K562 (cell line): ENCODE measurements at regions not wholly inside any gene's neighbourhood (a gene's known extent, or its start where the extent isn't known, plus 50 kb on each side); places are given as distances from the start of the nearest gene placed in this dataset.

Experiments used
- BRD9 ChIP-seq: fragments of 450-650 bp; IDR thresholded peaks from 2 replicates; pipeline ENCODE4 v1.6.1; 2018; ENCODE audit warnings: low read depth; ENCODE audit not compliant: partially characterized antibody
- CTBP1 ChIP-seq: fragments of 450-650 bp; IDR thresholded peaks from 2 replicates; pipeline ENCODE4 v1.6.1; 2016; ENCODE audit warnings: borderline replicate concordance
- E2F6 ChIP-seq, 2 experiments: IDR thresholded peaks; 2 replicates each; pipeline ENCODE4 v1.6.1; 2011; ENCODE audit warnings: borderline replicate concordance in 1 of 2, control low read depth in 1 of 2, low read depth in 1 of 2, low read length in 1 of 2, mild to moderate bottlenecking in 1 of 2, mixed read lengths in 1 of 2, moderate library complexity in 1 of 2; ENCODE audit not compliant: insufficient read depth in 1 of 2, insufficient read length in 1 of 2, poor library complexity in 1 of 2, severe bottlenecking in 1 of 2; ENCODE audit errors: extremely low read depth in 1 of 2
- FOXK1 ChIP-seq: sonication (generic); formaldehyde crosslinking; IDR thresholded peaks from 2 replicates; pipeline ENCODE4 v1.8.0; 2022; ENCODE audit warnings: missing genetic modification reagents, mild to moderate bottlenecking, borderline replicate concordance
- HMG20B ChIP-seq: fragments of 250-450 bp; sonication (Bioruptor Pico); IDR thresholded peaks from 2 replicates; pipeline ENCODE4 v1.5.0; 2021; ENCODE audit warnings: mild to moderate bottlenecking
- NR2C1 ChIP-seq, 2 experiments: fragments of 450-650 bp; IDR thresholded peaks; 2 replicates each; pipeline ENCODE4 v1.6.1; 2017; ENCODE audit warnings: mild to moderate bottlenecking in 2 of 2, antibody characterized with exemption in 1 of 2, inconsistent platforms in 1 of 2, missing compliant biosample characterization in 1 of 2, missing genetic modification characterization in 1 of 2
- RFX1 ChIP-seq: fragments of 450-650 bp; IDR thresholded peaks from 2 replicates; pipeline ENCODE4 v1.6.1; 2016; ENCODE audit warnings: mild to moderate bottlenecking, moderate library complexity
- SMAD1 ChIP-seq: fragments of 150-350 bp; IDR thresholded peaks from 2 replicates; pipeline ENCODE4 v1.6.1; 2014; ENCODE audit warnings: low read length, low read depth; ENCODE audit not compliant: partially characterized antibody
- SMC3 ChIP-seq: conservative IDR thresholded peaks from 2 replicates; pipeline ENCODE4 v1.6.1; 2011; ENCODE audit warnings: low read depth, low read length, improper control_type of control experiment; ENCODE audit not compliant: insufficient read depth
- SRSF1 ChIP-seq: fragments of 200-400 bp; formaldehyde crosslinking; IDR thresholded peaks from 2 replicates; pipeline ENCODE4 v1.6.1; 2017; ENCODE audit warnings: mild to moderate bottlenecking, low read depth, low read length, moderate library complexity
- ZNF449 ChIP-seq: fragments of 250-450 bp; sonication (Bioruptor Pico); IDR thresholded peaks from 2 replicates; pipeline ENCODE4 v1.8.0; 2022; ENCODE audit warnings: moderate library complexity, mild to moderate bottlenecking, inconsistent platforms
- ZNF830 ChIP-seq: fragments of 250-450 bp; sonication (Bioruptor Pico); IDR thresholded peaks from 2 replicates; pipeline ENCODE4 v1.5.0; 2021; ENCODE audit warnings: mild to moderate bottlenecking
- ZZZ3 ChIP-seq: fragments of 450-650 bp; IDR thresholded peaks from 2 replicates; pipeline ENCODE4 v1.6.1; 2016; ENCODE audit warnings: antibody characterized with exemption, mild to moderate bottlenecking, moderate library complexity
- TF ChIP-seq, protein P1 (sequence below): fragments of 250-450 bp; sonication (Bioruptor Pico); IDR thresholded peaks from 2 replicates; pipeline ENCODE4 v1.4.0; 2020
- TF ChIP-seq, protein P2 (sequence below): fragments of 250-450 bp; sonication (Bioruptor Pico); IDR thresholded peaks from 2 replicates; pipeline ENCODE4 v1.8.0; 2022; ENCODE audit warnings: moderate library complexity, mild to moderate bottlenecking, inconsistent platforms
- TF ChIP-seq, protein P3 (sequence below): fragments of 450-650 bp; IDR thresholded peaks from 2 replicates; pipeline ENCODE4 v1.6.1; 2017; ENCODE audit warnings: mild to moderate bottlenecking, moderate library complexity
- TF ChIP-seq, protein P4 (sequence below), 3 experiments: IDR thresholded peaks in 2 of 3; conservative IDR thresholded peaks in 1 of 3; 2 replicates each; pipeline ENCODE4 v1.5.1; 2011 to 2012; ENCODE audit warnings: low read length in 3 of 3, mild to moderate bottlenecking in 3 of 3, control low read depth in 2 of 3, improper control_type of control experiment in 1 of 3, inconsistent platforms in 1 of 3, low read depth in 1 of 3, mixed read lengths in 1 of 3, moderate library complexity in 1 of 3; ENCODE audit not compliant: insufficient read depth in 2 of 3
- TF ChIP-seq, protein P5 (sequence below): sonication (generic); formaldehyde crosslinking; IDR thresholded peaks from 2 replicates; pipeline ENCODE4 v1.9.0; 2022; ENCODE audit warnings: mild to moderate bottlenecking, missing genetic modification reagents

DNA sequence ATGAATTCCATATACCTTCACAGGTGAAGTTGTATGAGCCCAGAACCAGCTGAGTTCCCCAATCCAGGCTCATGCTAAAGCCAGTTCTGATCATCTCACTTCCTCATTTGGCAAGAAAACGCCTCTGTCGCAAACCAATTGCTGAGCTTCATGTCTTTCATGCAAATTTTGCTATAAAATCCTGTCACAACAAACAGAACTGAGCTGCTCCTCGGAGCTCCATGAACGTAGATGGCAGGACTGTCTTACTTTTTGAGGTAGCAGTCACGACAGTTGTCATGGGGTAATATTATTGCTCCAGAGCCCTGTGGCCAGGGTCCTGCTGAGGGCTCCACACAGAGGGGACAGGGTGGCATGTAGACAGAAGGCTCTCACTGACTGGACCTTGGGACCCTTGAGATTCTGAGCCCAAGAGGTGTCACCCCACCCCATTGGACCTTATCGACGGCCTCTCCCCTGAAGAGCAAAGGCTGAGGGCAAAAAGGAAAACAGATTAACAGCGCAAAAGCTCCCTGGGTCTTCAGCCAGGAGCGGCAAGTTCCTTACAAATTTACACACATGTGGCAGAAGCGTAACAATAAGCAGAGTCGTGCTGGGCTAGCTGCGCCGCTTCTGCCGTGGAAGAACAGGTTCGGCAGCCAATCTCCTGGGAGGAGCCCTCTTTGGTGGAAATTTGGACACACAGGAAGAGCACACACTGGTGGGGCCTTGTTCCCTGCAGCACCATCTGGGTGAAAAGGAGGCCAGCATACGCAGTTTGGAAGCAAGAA is 249.2 kb downstream of the OPA1 start (continued):
- TF ChIP-seq, protein P1, sequence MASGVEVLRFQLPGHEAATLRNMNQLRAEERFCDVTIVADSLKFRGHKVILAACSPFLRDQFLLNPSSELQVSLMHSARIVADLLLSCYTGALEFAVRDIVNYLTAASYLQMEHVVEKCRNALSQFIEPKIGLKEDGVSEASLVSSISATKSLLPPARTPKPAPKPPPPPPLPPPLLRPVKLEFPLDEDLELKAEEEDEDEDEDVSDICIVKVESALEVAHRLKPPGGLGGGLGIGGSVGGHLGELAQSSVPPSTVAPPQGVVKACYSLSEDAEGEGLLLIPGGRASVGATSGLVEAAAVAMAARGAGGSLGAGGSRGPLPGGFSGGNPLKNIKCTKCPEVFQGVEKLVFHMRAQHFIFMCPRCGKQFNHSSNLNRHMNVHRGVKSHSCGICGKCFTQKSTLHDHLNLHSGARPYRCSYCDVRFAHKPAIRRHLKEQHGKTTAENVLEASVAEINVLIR (CRISPR knock-in tag), result no peak
- TF ChIP-seq ZNF830 (CRISPR knock-in tag), result no peak
- no peak for TF ChIP-seq HMG20B
- TF ChIP-seq, protein P2, sequence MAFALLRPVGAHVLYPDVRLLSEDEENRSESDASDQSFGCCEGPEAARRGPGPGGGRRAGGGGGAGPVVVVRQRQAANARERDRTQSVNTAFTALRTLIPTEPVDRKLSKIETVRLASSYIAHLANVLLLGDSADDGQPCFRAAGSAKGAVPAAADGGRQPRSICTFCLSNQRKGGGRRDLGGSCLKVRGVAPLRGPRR (CRISPR knock-in tag), result 0 out of 2 replicates have a peak, but pooled peaks have one; percentile 28
- TF ChIP-seq SMC3, result no peak
- TF ChIP-seq, protein P3, sequence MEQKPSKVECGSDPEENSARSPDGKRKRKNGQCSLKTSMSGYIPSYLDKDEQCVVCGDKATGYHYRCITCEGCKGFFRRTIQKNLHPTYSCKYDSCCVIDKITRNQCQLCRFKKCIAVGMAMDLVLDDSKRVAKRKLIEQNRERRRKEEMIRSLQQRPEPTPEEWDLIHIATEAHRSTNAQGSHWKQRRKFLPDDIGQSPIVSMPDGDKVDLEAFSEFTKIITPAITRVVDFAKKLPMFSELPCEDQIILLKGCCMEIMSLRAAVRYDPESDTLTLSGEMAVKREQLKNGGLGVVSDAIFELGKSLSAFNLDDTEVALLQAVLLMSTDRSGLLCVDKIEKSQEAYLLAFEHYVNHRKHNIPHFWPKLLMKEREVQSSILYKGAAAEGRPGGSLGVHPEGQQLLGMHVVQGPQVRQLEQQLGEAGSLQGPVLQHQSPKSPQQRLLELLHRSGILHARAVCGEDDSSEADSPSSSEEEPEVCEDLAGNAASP, result no peak
- TF ChIP-seq, protein P4, sequence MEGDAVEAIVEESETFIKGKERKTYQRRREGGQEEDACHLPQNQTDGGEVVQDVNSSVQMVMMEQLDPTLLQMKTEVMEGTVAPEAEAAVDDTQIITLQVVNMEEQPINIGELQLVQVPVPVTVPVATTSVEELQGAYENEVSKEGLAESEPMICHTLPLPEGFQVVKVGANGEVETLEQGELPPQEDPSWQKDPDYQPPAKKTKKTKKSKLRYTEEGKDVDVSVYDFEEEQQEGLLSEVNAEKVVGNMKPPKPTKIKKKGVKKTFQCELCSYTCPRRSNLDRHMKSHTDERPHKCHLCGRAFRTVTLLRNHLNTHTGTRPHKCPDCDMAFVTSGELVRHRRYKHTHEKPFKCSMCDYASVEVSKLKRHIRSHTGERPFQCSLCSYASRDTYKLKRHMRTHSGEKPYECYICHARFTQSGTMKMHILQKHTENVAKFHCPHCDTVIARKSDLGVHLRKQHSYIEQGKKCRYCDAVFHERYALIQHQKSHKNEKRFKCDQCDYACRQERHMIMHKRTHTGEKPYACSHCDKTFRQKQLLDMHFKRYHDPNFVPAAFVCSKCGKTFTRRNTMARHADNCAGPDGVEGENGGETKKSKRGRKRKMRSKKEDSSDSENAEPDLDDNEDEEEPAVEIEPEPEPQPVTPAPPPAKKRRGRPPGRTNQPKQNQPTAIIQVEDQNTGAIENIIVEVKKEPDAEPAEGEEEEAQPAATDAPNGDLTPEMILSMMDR (IDR thresholded peaks at IDR 0.05 in 2 of 3, conservative IDR thresholded peaks at IDR 0.05 in 1 of 3; ENCODE audit: insufficient read depth in 2 of 3, low read depth in 1 of 3, low read length in 3 of 3), result peak in 1 of 3 experiments; percentile 7; a peak in 1 of 6 replicates
- no peak for TF ChIP-seq NR2C1 (IDR thresholded peaks at IDR 0.05)
- peak; percentile 19; the same call in 1 of the 2 replicates for TF ChIP-seq NR2C1 (tag; IDR thresholded peaks at IDR 0.05)
- TF ChIP-seq CTBP1, result 0 out of 2 replicates have a peak, but pooled peaks have one; percentile 10
- TF ChIP-seq ZNF449 (CRISPR knock-in tag), result 0 out of 2 replicates have a peak, but pooled peaks have one; percentile 28
- TF ChIP-seq SMAD1, result peak; percentile 46
- no peak for TF ChIP-seq BRD9
- no peak for TF ChIP-seq SRSF1
- TF ChIP-seq ZZZ3, result no peak
- no peak for TF ChIP-seq FOXK1
- peak in 1 of 2 experiments; percentile 21 for TF ChIP-seq E2F6 (IDR thresholded peaks at IDR 0.05; ENCODE audit: borderline replicate concordance in 1 of 2, extremely low read depth in 1 of 2, insufficient read depth in 1 of 2, insufficient read length in 1 of 2, low read depth in 1 of 2, low read length in 1 of 2, poor library complexity in 1 of 2, severe bottlenecking in 1 of 2)
- TF ChIP-seq, protein P5, sequence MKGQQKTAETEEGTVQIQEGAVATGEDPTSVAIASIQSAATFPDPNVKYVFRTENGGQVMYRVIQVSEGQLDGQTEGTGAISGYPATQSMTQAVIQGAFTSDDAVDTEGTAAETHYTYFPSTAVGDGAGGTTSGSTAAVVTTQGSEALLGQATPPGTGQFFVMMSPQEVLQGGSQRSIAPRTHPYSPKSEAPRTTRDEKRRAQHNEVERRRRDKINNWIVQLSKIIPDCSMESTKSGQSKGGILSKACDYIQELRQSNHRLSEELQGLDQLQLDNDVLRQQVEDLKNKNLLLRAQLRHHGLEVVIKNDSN (CRISPR knock-in tag), result no peak
- TF ChIP-seq RFX1, result no peak
